Neuronal stem cell (in vitro differentiated cells): ENCODE measurements at regions not wholly inside any gene's neighbourhood (a gene's known extent, or its start where the extent isn't known, plus 50 kb on each side); places are given as distances from the start of the nearest gene placed in this dataset.

Experiments
- DNase-seq: peaks from one replicate; pipeline ENCODE4 v3.0.0-alpha.2; 2013; ENCODE audit warnings: low spot score
- H2AFZ ChIP-seq: one replicate; pipeline ENCODE4 v1.6.1; 2013; ENCODE audit warnings: mild to moderate bottlenecking, low read length, inconsistent platforms
- H2AK5ac ChIP-seq: 2 replicates; pipeline ENCODE4 v1.6.1; 2013; ENCODE audit warnings: low read depth, mild to moderate bottlenecking, inconsistent platforms, low read length, moderate library complexity, mixed read lengths
- H2BK120ac ChIP-seq: 2 replicates; pipeline ENCODE4 v1.6.1; 2013; ENCODE audit warnings: low read depth, mild to moderate bottlenecking, inconsistent platforms, low read length, moderate library complexity, mixed read lengths
- H2BK12ac ChIP-seq: one replicate; pipeline ENCODE4 v1.6.1; 2013; ENCODE audit warnings: low read length, inconsistent platforms
- H2BK15ac ChIP-seq: 2 replicates; pipeline ENCODE4 v1.6.1; 2013; ENCODE audit warnings: mild to moderate bottlenecking, low read length, inconsistent platforms, mixed read lengths
- H2BK5ac ChIP-seq: one replicate; pipeline ENCODE4 v1.6.1; 2013; ENCODE audit warnings: inconsistent platforms, mild to moderate bottlenecking, low read length, moderate library complexity
- H3K14ac ChIP-seq: one replicate; pipeline ENCODE4 v1.6.1; 2013; ENCODE audit warnings: low read length, inconsistent platforms
- H3K18ac ChIP-seq: 2 replicates; pipeline ENCODE4 v1.6.1; 2013; ENCODE audit warnings: low read length, inconsistent platforms
- H3K23ac ChIP-seq: 2 replicates; pipeline ENCODE4 v1.6.1; 2013; ENCODE audit warnings: low read depth, mild to moderate bottlenecking, mixed read lengths, low read length, inconsistent platforms; ENCODE audit not compliant: poor library complexity
- H3K27ac ChIP-seq: replicated peaks from 3 replicates; pipeline ENCODE4 v1.5.1; 2013; ENCODE audit warnings: low read length, inconsistent platforms
- H3K27me3 ChIP-seq, 3 experiments: 2 replicates each; pipeline ENCODE4 v1.6.1; 2013; ENCODE audit warnings: low read length in 3 of 3, mild to moderate bottlenecking in 2 of 3, inconsistent platforms in 1 of 3, low read depth in 1 of 3, mixed read lengths in 1 of 3, moderate library complexity in 1 of 3; ENCODE audit not compliant: control insufficient read depth in 3 of 3, insufficient read depth in 3 of 3
- H3K36me3 ChIP-seq, 2 donors: replicated peaks in 1 of 2; 2 replicates each; pipeline ENCODE4 v1.6.1; 2013; ENCODE audit warnings: low read length in 2 of 2; ENCODE audit not compliant: control insufficient read depth in 2 of 2, insufficient read depth in 2 of 2
- H3K4ac ChIP-seq: 2 replicates; pipeline ENCODE4 v1.6.1; 2013; ENCODE audit warnings: inconsistent platforms, mild to moderate bottlenecking, low read length, moderate library complexity
- H3K4me1 ChIP-seq, 2 donors: 1 replicate in 1 of 2; 2 replicates in 1 of 2; pipeline ENCODE4 v1.6.1; 2013; ENCODE audit warnings: low read length in 2 of 2, low read depth in 1 of 2; ENCODE audit not compliant: control insufficient read depth in 2 of 2, insufficient read depth in 1 of 2
- H3K4me2 ChIP-seq: one replicate; pipeline ENCODE4 v1.6.1; 2013; ENCODE audit warnings: mild to moderate bottlenecking, low read length, inconsistent platforms; ENCODE audit not compliant: insufficient read depth, poor library complexity, severe bottlenecking
- H3K4me3 ChIP-seq, 2 donors: 2 replicates each; pipeline ENCODE4 v1.5.1; 2013; ENCODE audit warnings: low read length in 2 of 2, mild to moderate bottlenecking in 2 of 2, inconsistent platforms in 1 of 2, moderate library complexity in 1 of 2
- H3K79me1 ChIP-seq: one replicate; pipeline ENCODE4 v1.6.1; 2013; ENCODE audit warnings: low read depth, mild to moderate bottlenecking, inconsistent platforms, low read length, moderate library complexity
- H3K9ac ChIP-seq: one replicate; pipeline ENCODE4 v1.6.1; 2013; ENCODE audit warnings: mild to moderate bottlenecking, low read depth, low read length, inconsistent platforms; ENCODE audit not compliant: poor library complexity
- H3K9me3 ChIP-seq, 2 donors: replicated peaks in 1 of 2; 2 replicates each; pipeline versions ENCODE3 to v1.6.1; 2013; ENCODE audit warnings: low read length in 2 of 2, mild to moderate bottlenecking in 2 of 2, inconsistent platforms in 1 of 2, low read depth in 1 of 2, mixed read lengths in 1 of 2, moderate library complexity in 1 of 2; ENCODE audit not compliant: control insufficient read depth in 2 of 2, insufficient read depth in 1 of 2
- H4K8ac ChIP-seq: one replicate; pipeline ENCODE4 v1.6.1; 2013; ENCODE audit warnings: low read depth, mild to moderate bottlenecking, inconsistent platforms, low read length, moderate library complexity
- H4K91ac ChIP-seq: one replicate; pipeline ENCODE4 v1.6.1; 2013; ENCODE audit warnings: low read length, low read depth, mild to moderate bottlenecking, inconsistent platforms; ENCODE audit not compliant: poor library complexity
- WGBS, 2 donors: extraction: QIAGEN DNeasy Blood & Tissue Kit; methylation state at CpG; one replicate each; pipeline ENCODE4 v1.1.7; 2013; ENCODE audit warnings: missing lambda C conversion rate in 2 of 2, mixed read lengths in 1 of 2; ENCODE audit not compliant: insufficient read length in 2 of 2, insufficient replicate concordance in 1 of 2; ENCODE audit errors: extremely low coverage in 2 of 2; 5-methylcytosine and 5-hydroxymethylcytosine counted together

DNA sequence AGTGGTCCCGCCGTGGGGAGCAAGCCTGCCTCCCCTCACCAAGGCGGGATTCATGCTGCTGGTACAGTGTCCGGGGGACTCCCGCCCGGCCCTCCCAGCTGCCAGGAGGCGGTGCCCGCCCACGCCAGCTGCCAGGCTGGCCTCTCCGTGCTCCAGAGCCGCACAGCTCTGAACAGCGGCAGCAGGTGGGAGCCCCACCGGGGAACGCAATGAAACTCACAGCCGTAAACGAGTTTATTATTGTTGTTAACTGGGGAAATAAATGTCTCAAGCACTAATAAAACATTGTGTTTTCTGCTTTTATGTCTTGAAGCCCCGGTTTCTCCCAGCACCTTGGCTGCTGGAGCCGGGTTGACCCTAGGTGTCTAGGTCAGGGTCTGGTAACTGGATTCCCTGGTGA, 317.7 kb upstream of the TLE3 start:
- no peak overlapping the region for H3K9ac ChIP-seq
- peaks cover 0 to 2% of the 10 kb centered on the region in 2 donors for H3K9me3 ChIP-seq
- no peak overlapping the region for H3K14ac ChIP-seq
- no peak overlapping the region for H3K18ac ChIP-seq
- H3K27me3 ChIP-seq = no peaks in the 10 kb centered on the region
- no peaks in the 10 kb centered on the region for H3K79me1 ChIP-seq
- no peak overlapping the region for H3K27ac ChIP-seq
- no peaks in the 10 kb centered on the region for H3K36me3 ChIP-seq
- WGBS, 2 donors = no CpG with 5 or more reads among the region's 18 CpGs
- H4K91ac ChIP-seq = no peak overlapping the region
- no peak overlapping the region for H2AK5ac ChIP-seq
- no peak overlapping the region for H3K4me3 ChIP-seq
- no peak for DNase-seq
- H4K8ac ChIP-seq = no peak overlapping the region
- H3K4ac ChIP-seq = no peak overlapping the region
- no peak overlapping the region for H2BK12ac ChIP-seq
- H2BK15ac ChIP-seq = no peak overlapping the region
- no peak overlapping the region for H3K23ac ChIP-seq
- peaks cover 0 to 5% of the 10 kb centered on the region in 2 donors for H3K4me1 ChIP-seq
- H2BK5ac ChIP-seq = no peak overlapping the region
- no peak overlapping the region for H3K4me2 ChIP-seq
- no peak overlapping the region for H2BK120ac ChIP-seq
- H2AFZ ChIP-seq = no peak overlapping the region

GRCh38 chr15:70414626-70415025, 316.9 kb upstream of the TLE3 start:
- H3K4me3 ChIP-seq = no peak overlapping the region
- peak overlapping the region; percentile 62 for H2BK120ac ChIP-seq
- H3K27ac ChIP-seq = no peak overlapping the region
- no peak overlapping the region for H3K14ac ChIP-seq
- peaks cover 0 to 5% of the 10 kb centered on the region in 2 donors for H3K4me1 ChIP-seq
- no peak for DNase-seq
- no peak overlapping the region for H3K23ac ChIP-seq
- H2AFZ ChIP-seq = no peak overlapping the region
- no peak overlapping the region for H2AK5ac ChIP-seq
- H3K36me3 ChIP-seq = no peaks in the 10 kb centered on the region
- no peak overlapping the region for H4K91ac ChIP-seq
- H2BK15ac ChIP-seq = no peak overlapping the region
- H3K4me2 ChIP-seq = no peak overlapping the region
- WGBS, 2 donors = no CpG with 5 or more reads among the region's 5 CpGs
- H3K4ac ChIP-seq = no peak overlapping the region
- H2BK5ac ChIP-seq = no peak overlapping the region
- no peaks in the 10 kb centered on the region for H3K27me3 ChIP-seq
- H3K79me1 ChIP-seq = no peaks in the 10 kb centered on the region
- H2BK12ac ChIP-seq = no peak overlapping the region
- H3K9me3 ChIP-seq = peaks cover 0 to 2% of the 10 kb centered on the region in 2 donors
- peak overlapping the region; percentile 33 for H3K18ac ChIP-seq
- no peak overlapping the region for H3K9ac ChIP-seq
- H4K8ac ChIP-seq = no peak overlapping the region

DNA sequence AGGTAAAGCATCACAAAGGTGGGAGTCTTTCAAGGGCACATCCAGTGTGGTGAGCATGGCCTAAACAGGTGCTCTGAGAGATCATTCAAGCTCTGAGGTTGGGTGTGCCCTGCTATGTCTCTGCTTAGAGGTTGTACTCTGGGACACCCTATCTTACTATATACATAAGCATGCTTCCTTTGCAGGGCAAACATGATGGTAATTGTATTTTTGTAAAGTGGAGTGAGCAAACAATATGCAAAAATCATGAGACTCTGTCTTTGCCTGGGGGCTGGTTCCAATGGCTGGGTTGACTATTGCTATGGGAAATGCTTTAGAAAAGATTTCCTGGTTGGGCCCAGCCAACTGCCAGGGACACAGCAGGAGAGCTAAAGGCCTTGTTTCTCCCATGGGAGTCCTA, 315.1 kb upstream of the TLE3 start:
- no peak for DNase-seq
- Histone ChIP-seq H3K14ac (no peak overlapping the region), H2BK5ac (no peak overlapping the region), H4K91ac (no peak overlapping the region), H2BK15ac (no peak overlapping the region), H3K4me3 (no peak overlapping the region), H2AFZ (no peak overlapping the region), H2BK120ac (no peak overlapping the region), H3K18ac (peak overlapping the region; percentile 24), H3K27me3 (no peaks in the 10 kb centered on the region), H3K9me3 (peaks cover 0 to 3% of the 10 kb centered on the region in 2 donors), H3K4ac (no peak overlapping the region), H4K8ac (no peak overlapping the region), H3K23ac (no peak overlapping the region), H3K79me1 (no peaks in the 10 kb centered on the region), H3K27ac (no peak overlapping the region), H3K4me2 (no peak overlapping the region), H3K4me1 (peaks cover 0 to 2% of the 10 kb centered on the region in 2 donors), H2BK12ac (no peak overlapping the region), H3K9ac (no peak overlapping the region), H2AK5ac (no peak overlapping the region), H3K36me3 (no peaks in the 10 kb centered on the region)

- Histone ChIP-seq H2BK12ac (no peak overlapping the region), H3K4ac (no peak overlapping the region), H3K4me3 (no peak overlapping the region), H3K79me1 (no peaks in the 10 kb centered on the region), H3K9ac (no peak overlapping the region), H3K4me2 (no peak overlapping the region), H2BK5ac (no peak overlapping the region), H2BK15ac (no peak overlapping the region), H4K8ac (no peak overlapping the region), H3K4me1 (peaks cover 3 to 4% of the 10 kb centered on the region in 2 donors), H3K27me3 (no peaks in the 10 kb centered on the region), H4K91ac (no peak overlapping the region), H2BK120ac (no peak overlapping the region), H3K9me3 (peaks cover 0 to 3% of the 10 kb centered on the region in 2 donors), H3K27ac (no peak overlapping the region), H2AFZ (no peak overlapping the region), H3K36me3 (no peaks in the 10 kb centered on the region), H2AK5ac (no peak overlapping the region), H3K18ac (no peak overlapping the region), H3K14ac (no peak overlapping the region), H3K23ac (no peak overlapping the region)
- no peak for DNase-seq
- no CpG with 5 or more reads among the region's 10 CpGs for WGBS, 2 donors
Measured at GRCh38 chr15:70411143-70411863, 313.6 kb upstream of the TLE3 start.
